Heart right ventricle (tissue), 16 donors: ENCODE measurements at regions not wholly inside any gene's neighbourhood (a gene's known extent, or its start where the extent isn't known, plus 50 kb on each side); places are given as distances from the start of the nearest gene placed in this dataset.
"Not testable (repeated sequence)": the region's sequence is repeated elsewhere in the genome, so short reads cannot be mapped to it uniquely, and the experiment has no call there.

Experiments
- ATAC-seq, 8 donors: fragments of 200-7000 bp; cut with Tn5 transposase; one replicate each; pipeline ENCODE4 v1.9.1; 2020; ENCODE audit warnings: mild to moderate bottlenecking in 8 of 8, moderate library complexity in 8 of 8, moderate number of reproducible peaks in 1 of 8
- DNase-seq, 2 donors: peaks; one replicate each; pipeline ENCODE4 v3.0.0-alpha.2; 2020
- H3K27ac ChIP-seq, 10 donors: fragments of 200-600 bp; sonication (generic) in 2 of 10; one replicate each; pipeline versions ENCODE4 v1.5.0 to v1.8.0; 2020 to 2022; ENCODE audit warnings: mild to moderate bottlenecking in 3 of 10
- H3K27me3 ChIP-seq, 7 donors: fragments of 200-600 bp; one replicate each; pipeline ENCODE4 v1.8.0; 2021 to 2022; ENCODE audit warnings: mild to moderate bottlenecking in 2 of 7
- H3K36me3 ChIP-seq, 9 donors: fragments of 200-600 bp; sonication (generic) in 1 of 9; one replicate each; pipeline versions ENCODE4 v1.5.0 to v1.8.0; 2020 to 2022; ENCODE audit warnings: mild to moderate bottlenecking in 2 of 9
- H3K4me1 ChIP-seq, 9 donors: fragments of 200-600 bp; sonication (generic) in 1 of 9; one replicate each; pipeline versions ENCODE4 v1.5.0 to v1.8.0; 2020 to 2022; ENCODE audit warnings: mild to moderate bottlenecking in 4 of 9
- H3K4me3 ChIP-seq, 10 donors: fragments of 200-600 bp; sonication (generic) in 2 of 10; one replicate each; pipeline versions ENCODE4 v1.5.0 to v1.8.0; 2020 to 2022; ENCODE audit warnings: mild to moderate bottlenecking in 7 of 10, moderate library complexity in 2 of 10
- H3K9me3 ChIP-seq, 11 donors: fragments of 200-600 bp in 10 of 11; sonication (generic) in 2 of 11; one replicate each; pipeline versions ENCODE4 v1.5.0 to v1.8.0; 2013 to 2022; ENCODE audit warnings: mild to moderate bottlenecking in 2 of 11, control low read depth in 1 of 11, moderate library complexity in 1 of 11
- WGBS, 2 donors: extraction: QIAGEN DNeasy Blood & Tissue Kit; methylation state at CpG; one replicate each; pipeline ENCODE4 v1.1.7; 2013; ENCODE audit warnings: inconsistent platforms in 1 of 2; 5-methylcytosine and 5-hydroxymethylcytosine counted together
- intact Hi-C, 10 donors: fragments of 100-400 bp; cut with DNase I; formaldehyde crosslinking; loops; one replicate each; pipeline versions ENCODE4 v1.11.1 to v1.14.2; 2022
- TF ChIP-seq, protein P1 (sequence below), 9 donors: fragments of 200-600 bp; sonication (generic) in 2 of 9; IDR thresholded peaks; one replicate each; pipeline versions ENCODE4 v1.5.0 to v1.8.0; 2021 to 2022; ENCODE audit warnings: antibody characterized with exemption in 9 of 9, mild to moderate bottlenecking in 5 of 9, moderate library complexity in 1 of 9
- donor health status: Arrhythmogenic right ventricular cardiomyopathy.
- donor health status: ischemic (EF 13 %, LVEDD 7.1; RV severe dilation, severe dysfunction).
- donor health status: healthy with polysubstance abuse.
- donor health status: DM: no; HTN: yes; CAD: no.
- donor health status: DM: no; HTN: no; CAD: no.
- donor health status: ischemic (EF 25% LVEDD 6.9; RV normal size, moderate dysfunction).
- donor health status: ischemic (EF 25% LVEDD 5.7; RV mildly dilated, moderate dysfunction).
- donor health status: healthy.
- donor health status: DM: yes; HTN: yes; CAD: no.
- donor health status: Ischemic cardiomyopathy.
- donor health status: ischemic (EF 35%, LVEDD 5.7; RV mildly dilated, moderate dysfunction).
- donor health status: nonischemic (EF 11% LVEDD 7.7; RV severe dilation, severe dysfunction).
- donor health status: DM: yes; HTN: yes; CAD: no.
- donor health status: PGD.
- donor health status: ischemic (EF 29% LVEDD 5.4; RV normal size, mild dysfunction).
- donor health status: nonischemic (EF 23%, LVEDD 6.1; RV moderate dilation, normal function).

DNA sequence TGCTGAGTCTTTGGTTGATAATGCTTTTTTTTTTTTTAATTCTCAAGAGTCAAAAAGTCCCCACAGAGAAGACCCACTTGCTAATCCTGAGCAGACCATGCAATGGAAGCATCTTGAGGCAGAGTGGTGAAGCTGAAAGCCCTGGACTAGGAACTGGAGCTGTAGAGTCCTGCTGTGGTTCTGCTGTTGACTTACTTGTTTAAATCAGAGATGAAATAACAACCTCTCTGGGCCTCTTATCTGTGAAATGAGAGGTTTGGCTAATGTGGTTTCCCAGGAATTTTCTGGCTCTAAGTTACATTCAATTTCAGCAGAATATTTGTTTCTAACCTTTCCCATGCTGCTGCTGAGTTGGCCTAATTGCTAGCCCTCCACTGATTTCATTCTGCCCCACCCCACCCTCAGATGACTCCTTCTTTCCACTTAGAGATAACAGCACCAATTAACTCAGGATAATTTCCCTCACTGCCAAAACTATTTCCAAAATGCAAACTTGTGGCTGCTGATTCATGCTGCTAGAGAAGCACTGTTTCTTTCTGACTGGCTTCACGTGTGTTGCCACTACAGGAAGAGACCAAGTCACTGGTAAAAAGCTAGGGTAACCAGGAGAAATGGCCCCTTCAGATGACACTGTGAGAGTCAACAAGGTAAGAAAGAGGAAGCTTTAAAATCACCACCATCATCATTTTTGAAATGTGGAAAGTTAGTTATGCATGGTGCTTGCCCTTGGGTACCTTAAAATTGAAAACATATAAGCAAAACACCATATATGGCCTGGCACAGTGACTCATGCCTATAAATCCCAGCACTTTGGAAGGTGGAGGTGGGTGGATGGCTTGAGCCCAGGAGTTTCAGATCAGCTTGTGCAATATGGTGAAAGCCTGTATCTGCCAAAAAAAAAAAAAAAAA lies 326.4 kb downstream of the DCHS2 start:
- TF ChIP-seq, protein P1, sequence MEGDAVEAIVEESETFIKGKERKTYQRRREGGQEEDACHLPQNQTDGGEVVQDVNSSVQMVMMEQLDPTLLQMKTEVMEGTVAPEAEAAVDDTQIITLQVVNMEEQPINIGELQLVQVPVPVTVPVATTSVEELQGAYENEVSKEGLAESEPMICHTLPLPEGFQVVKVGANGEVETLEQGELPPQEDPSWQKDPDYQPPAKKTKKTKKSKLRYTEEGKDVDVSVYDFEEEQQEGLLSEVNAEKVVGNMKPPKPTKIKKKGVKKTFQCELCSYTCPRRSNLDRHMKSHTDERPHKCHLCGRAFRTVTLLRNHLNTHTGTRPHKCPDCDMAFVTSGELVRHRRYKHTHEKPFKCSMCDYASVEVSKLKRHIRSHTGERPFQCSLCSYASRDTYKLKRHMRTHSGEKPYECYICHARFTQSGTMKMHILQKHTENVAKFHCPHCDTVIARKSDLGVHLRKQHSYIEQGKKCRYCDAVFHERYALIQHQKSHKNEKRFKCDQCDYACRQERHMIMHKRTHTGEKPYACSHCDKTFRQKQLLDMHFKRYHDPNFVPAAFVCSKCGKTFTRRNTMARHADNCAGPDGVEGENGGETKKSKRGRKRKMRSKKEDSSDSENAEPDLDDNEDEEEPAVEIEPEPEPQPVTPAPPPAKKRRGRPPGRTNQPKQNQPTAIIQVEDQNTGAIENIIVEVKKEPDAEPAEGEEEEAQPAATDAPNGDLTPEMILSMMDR (IDR thresholded peaks at IDR 0.05), result no peak
- no peak for DNase-seq
- intact Hi-C loops, result no loop called here
- ATAC-seq, result peak in 3 of 8 donors; percentile 41 to 81 (median 71)
- Histone ChIP-seq H3K36me3 (no peaks in the 10 kb centered on the region), H3K27me3 (peaks cover 0 to 4% (median 0%) of the 10 kb centered on the region in 7 donors), H3K27ac (no peak overlapping the region), H3K4me3 (no peak overlapping the region), H3K9me3 (no peaks in the 10 kb centered on the region), H3K4me1 (no peaks in the 10 kb centered on the region)
- 30 to 47% methylated on average over 1 of the region's 1 CpG for WGBS, 2 donors

DNA sequence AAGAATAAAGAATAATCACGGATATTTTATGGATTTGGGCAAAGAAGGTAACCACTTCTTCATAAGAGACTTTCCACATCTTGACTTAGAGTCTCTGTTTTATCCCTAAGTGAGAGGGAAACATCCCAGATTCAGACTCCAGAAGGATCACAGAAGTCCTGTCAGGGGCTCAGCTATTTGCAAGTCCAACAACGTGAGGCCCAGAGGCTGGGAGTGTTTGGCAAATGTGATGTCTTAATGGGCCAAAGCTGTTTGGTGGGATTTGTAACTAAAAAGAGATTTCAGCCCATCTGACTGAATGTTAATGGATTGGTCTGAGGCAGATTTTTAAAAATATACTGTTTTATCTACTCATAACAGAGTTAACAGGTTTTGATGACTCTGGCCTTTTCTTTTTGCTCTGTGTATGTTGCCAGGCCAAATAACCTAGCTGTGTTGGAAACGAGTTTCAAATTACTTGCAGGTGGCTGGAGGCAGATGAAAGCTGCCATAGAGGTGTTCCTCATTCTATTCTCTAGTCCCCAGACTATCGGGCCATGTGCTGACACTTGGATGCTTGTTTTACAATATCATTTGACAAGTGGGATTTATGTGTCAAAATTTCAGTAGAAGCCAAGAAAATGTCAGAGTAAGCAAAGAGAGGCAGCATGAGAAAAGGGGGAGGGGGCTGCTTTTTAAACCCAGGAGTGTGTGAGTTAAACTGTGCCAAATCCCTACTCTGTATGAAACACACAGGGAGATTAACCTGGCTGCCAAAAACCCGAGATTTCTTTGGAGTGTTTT lies 330.9 kb downstream of the DCHS2 start:
- ATAC-seq (no peak), DNase-seq (no peak)
- no peak overlapping the region for H3K27ac ChIP-seq
- no peaks in the 10 kb centered on the region for H3K36me3 ChIP-seq
- H3K9me3 ChIP-seq, result no peaks in the 10 kb centered on the region
- intact Hi-C loops, result no loop called here
- TF ChIP-seq, protein P1 (IDR thresholded peaks at IDR 0.05), result no peak
- H3K4me1 ChIP-seq, result no peaks in the 10 kb centered on the region
- H3K27me3 ChIP-seq, result peaks cover 0 to 4% (median 0%) of the 10 kb centered on the region in 7 donors
- 28 to 29% methylated on average over 5 of the region's 5 CpGs for WGBS, 2 donors
- no peak overlapping the region for H3K4me3 ChIP-seq

- Histone ChIP-seq H3K9me3 (no peaks in the 10 kb centered on the region), H3K4me3 (no peak overlapping the region), H3K4me1 (no peaks in the 10 kb centered on the region), H3K36me3 (no peaks in the 10 kb centered on the region), H3K27ac (no peak overlapping the region), H3K27me3 (peaks cover 0 to 4% (median 0%) of the 10 kb centered on the region in 7 donors)
- 64 to 67% methylated on average over 6 of the region's 6 CpGs for WGBS, 2 donors
- no peak for ATAC-seq
- TF ChIP-seq, protein P1 (IDR thresholded peaks at IDR 0.05), result no peak
- DNase-seq, result no peak
- intact Hi-C loops, result no loop called here
These were observed 333.0 kb downstream of the DCHS2 start for GRCh38 chr4:154158361-154159155.

- TF ChIP-seq, protein P1 (IDR thresholded peaks at IDR 0.05), result no peak
- H3K27me3 ChIP-seq, result no peaks in the 10 kb centered on the region
- no peak overlapping the region for H3K27ac ChIP-seq
- 87 to 91% methylated on average over 13 of the region's 13 CpGs for WGBS, 2 donors
- H3K4me1 ChIP-seq, result no peaks in the 10 kb centered on the region
- no peak for ATAC-seq
- intact Hi-C loops, result no loop called here
- H3K36me3 ChIP-seq, result no peaks in the 10 kb centered on the region
- no peaks in the 10 kb centered on the region for H3K9me3 ChIP-seq
- DNase-seq, result no peak
- no peak overlapping the region for H3K4me3 ChIP-seq
These were observed 339.1 kb downstream of the DCHS2 start for GRCh38 chr4:154152546-154152945.

GRCh38 chr4:154149236-154149635 lies 342.4 kb downstream of the DCHS2 start:
- DNase-seq, intact Hi-C loops, H3K4me1 ChIP-seq, H3K27me3 ChIP-seq, H3K36me3 ChIP-seq, H3K27ac ChIP-seq, H3K9me3 ChIP-seq, ATAC-seq, H3K4me3 ChIP-seq: not testable (repeated sequence)
- 80 to 91% methylated on average over 5 of the region's 5 CpGs for WGBS, 2 donors
